Mesenchymal stem cell (in vitro differentiated cells and primary cell): ENCODE measurements at regions not wholly inside any gene's neighbourhood (a gene's known extent, or its start where the extent isn't known, plus 50 kb on each side); places are given as distances from the start of the nearest gene placed in this dataset.

ENCODE experiments used
- DNase-seq: peaks from one replicate; pipeline ENCODE4 v3.0.0-alpha.2; 2013
- H2AFZ ChIP-seq: one replicate; pipeline ENCODE4 v1.6.1; 2013; ENCODE audit warnings: low read depth, mild to moderate bottlenecking, control low read depth, inconsistent platforms, low read length, moderate library complexity
- H2AK5ac ChIP-seq: 2 replicates; pipeline ENCODE4 v1.6.1; 2013; ENCODE audit warnings: low read length, moderate library complexity, mild to moderate bottlenecking, inconsistent platforms; ENCODE audit not compliant: severe bottlenecking
- H2BK120ac ChIP-seq: one replicate; pipeline ENCODE4 v1.6.1; 2013; ENCODE audit warnings: low read depth, mild to moderate bottlenecking, inconsistent platforms, low read length, moderate library complexity
- H2BK12ac ChIP-seq, 2 experiments: one replicate each; pipeline ENCODE4 v1.6.1; 2013; ENCODE audit warnings: inconsistent platforms in 2 of 2, low read length in 2 of 2, mild to moderate bottlenecking in 2 of 2, moderate library complexity in 2 of 2, control low read depth in 1 of 2
- H2BK15ac ChIP-seq: one replicate; pipeline ENCODE4 v1.6.1; 2013; ENCODE audit warnings: mild to moderate bottlenecking, low read depth, inconsistent platforms; ENCODE audit not compliant: poor library complexity, severe bottlenecking
- H2BK5ac ChIP-seq: 2 replicates; pipeline ENCODE4 v1.6.1; 2013; ENCODE audit warnings: low read depth, mild to moderate bottlenecking, low read length, control low read depth, inconsistent platforms; ENCODE audit not compliant: poor library complexity, severe bottlenecking
- H3K14ac ChIP-seq, 2 experiments: one replicate each; pipeline ENCODE4 v1.6.1; 2013; ENCODE audit warnings: inconsistent platforms in 2 of 2, low read length in 2 of 2, control low read depth in 1 of 2, mild to moderate bottlenecking in 1 of 2, moderate library complexity in 1 of 2
- H3K18ac ChIP-seq, 2 experiments: one replicate each; pipeline ENCODE4 v1.6.1; 2013; ENCODE audit warnings: inconsistent platforms in 2 of 2, low read length in 2 of 2, control low read depth in 1 of 2, low read depth in 1 of 2, mild to moderate bottlenecking in 1 of 2
- H3K23ac ChIP-seq, 2 experiments: one replicate each; pipeline ENCODE4 v1.6.1; 2013; ENCODE audit warnings: inconsistent platforms in 2 of 2, low read length in 2 of 2, mild to moderate bottlenecking in 2 of 2, moderate library complexity in 2 of 2, control low read depth in 1 of 2
- H3K27ac ChIP-seq: 2 replicates; pipeline ENCODE4 v1.5.1; 2013; ENCODE audit warnings: mild to moderate bottlenecking, moderate library complexity, low read length, control low read depth, inconsistent platforms; ENCODE audit not compliant: poor library complexity, severe bottlenecking
- H3K27me3 ChIP-seq, 2 experiments: 2 replicates each; pipeline versions ENCODE4 v1.6.1 to v1.7.0; 2013; ENCODE audit warnings: low read length in 2 of 2, mild to moderate bottlenecking in 2 of 2, moderate library complexity in 2 of 2, control low read depth in 1 of 2, inconsistent platforms in 1 of 2; ENCODE audit not compliant: control insufficient read depth in 1 of 2, insufficient read depth in 1 of 2
- H3K36me3 ChIP-seq, 2 experiments: 2 replicates each; pipeline versions ENCODE4 v1.6.1 to v1.7.0; 2013; ENCODE audit warnings: low read length in 2 of 2, control low read depth in 1 of 2, inconsistent platforms in 1 of 2, low read depth in 1 of 2, mild to moderate bottlenecking in 1 of 2; ENCODE audit not compliant: insufficient read depth in 2 of 2, control insufficient read depth in 1 of 2
- H3K4ac ChIP-seq, 2 experiments: one replicate each; pipeline ENCODE4 v1.6.1; 2013; ENCODE audit warnings: inconsistent platforms in 2 of 2, low read length in 2 of 2, mild to moderate bottlenecking in 2 of 2, moderate library complexity in 2 of 2, control low read depth in 1 of 2, low read depth in 1 of 2
- H3K4me1 ChIP-seq: 2 replicates; pipeline ENCODE4 v1.6.1; 2013; ENCODE audit warnings: low read depth, low read length, control low read depth; ENCODE audit not compliant: control insufficient read depth, insufficient read depth
- H3K4me2 ChIP-seq: 2 replicates; pipeline ENCODE4 v1.6.1; 2013; ENCODE audit warnings: low read length, mild to moderate bottlenecking, inconsistent platforms; ENCODE audit not compliant: poor library complexity, severe bottlenecking
- H3K4me3 ChIP-seq, 2 experiments: 2 replicates each; pipeline versions ENCODE4 v1.5.1 to v1.7.0; 2013; ENCODE audit warnings: low read length in 2 of 2, mild to moderate bottlenecking in 2 of 2, control low read depth in 1 of 2, low read depth in 1 of 2; ENCODE audit not compliant: insufficient read depth in 1 of 2
- H3K79me1 ChIP-seq: replicated peaks from 2 replicates; pipeline ENCODE4 v1.6.1; 2013; ENCODE audit warnings: mild to moderate bottlenecking, control low read depth, low read length, inconsistent platforms; ENCODE audit not compliant: poor library complexity, severe bottlenecking
- H3K9ac ChIP-seq: 2 replicates; pipeline ENCODE4 v1.7.0; 2013; ENCODE audit warnings: mild to moderate bottlenecking, low read length, moderate library complexity
- H3K9me3 ChIP-seq: 2 replicates; pipeline ENCODE4 v1.7.0; 2013; ENCODE audit warnings: mild to moderate bottlenecking, low read length; ENCODE audit not compliant: control insufficient read depth
- H4K8ac ChIP-seq: one replicate; pipeline ENCODE4 v1.6.1; 2013; ENCODE audit warnings: inconsistent platforms, mild to moderate bottlenecking, low read length, moderate library complexity
- H4K91ac ChIP-seq: one replicate; pipeline ENCODE4 v1.6.1; 2013; ENCODE audit warnings: mild to moderate bottlenecking, low read length, inconsistent platforms
- WGBS: methylation state at CpG from one replicate; pipeline ENCODE4 v1.1.7; 2013; ENCODE audit warnings: mixed read lengths; 5-methylcytosine and 5-hydroxymethylcytosine counted together

- no peak overlapping the region for H3K4me2 ChIP-seq
- H3K79me1 ChIP-seq = no peaks in the 10 kb centered on the region
- H3K36me3 ChIP-seq = no peaks in the 10 kb centered on the region
- 84% methylated on average over 5 of the region's 8 CpGs for WGBS
- no peak overlapping the region for H3K4me3 ChIP-seq
- peaks cover 5 to 10% of the 10 kb centered on the region in 2 experiments for H3K27me3 ChIP-seq
- no peak overlapping the region for H3K27ac ChIP-seq
- no peaks in the 10 kb centered on the region for H3K4me1 ChIP-seq
- H2AK5ac ChIP-seq = no peak overlapping the region
- no peak overlapping the region for H2AFZ ChIP-seq
- H4K91ac ChIP-seq = no peak overlapping the region
- no peak for DNase-seq
- H2BK15ac ChIP-seq = no peak overlapping the region
- H3K4ac ChIP-seq = no peak overlapping the region
- no peak overlapping the region for H2BK5ac ChIP-seq
- H3K9ac ChIP-seq = no peak overlapping the region
- no peak overlapping the region for H3K18ac ChIP-seq
- no peak overlapping the region for H3K23ac ChIP-seq
- no peak overlapping the region for H2BK120ac ChIP-seq
- no peak overlapping the region for H3K14ac ChIP-seq
- H3K9me3 ChIP-seq = no peaks in the 10 kb centered on the region
- H4K8ac ChIP-seq = no peak overlapping the region
- H2BK12ac ChIP-seq = no peak overlapping the region
Measured at GRCh38 chr22:44557064-44557748, 59.2 kb upstream of the RTL6 start.

GRCh38 chr22:44555597-44555996 lies 57.6 kb upstream of the RTL6 start:
- Histone ChIP-seq H2BK120ac (no peak overlapping the region), H3K4me3 (no peak overlapping the region), H3K36me3 (no peaks in the 10 kb centered on the region), H2AFZ (no peak overlapping the region), H4K8ac (no peak overlapping the region), H3K18ac (no peak overlapping the region), H3K9me3 (no peaks in the 10 kb centered on the region), H3K4me2 (no peak overlapping the region), H2BK12ac (no peak overlapping the region), H4K91ac (no peak overlapping the region), H3K14ac (no peak overlapping the region), H3K79me1 (no peaks in the 10 kb centered on the region), H3K4me1 (peaks cover 4% of the 10 kb centered on the region), H2BK15ac (no peak overlapping the region), H2AK5ac (no peak overlapping the region), H3K23ac (no peak overlapping the region), H2BK5ac (no peak overlapping the region), H3K4ac (no peak overlapping the region), H3K9ac (no peak overlapping the region), H3K27me3 (peaks cover 5 to 10% of the 10 kb centered on the region in 2 experiments), H3K27ac (no peak overlapping the region)
- WGBS = 80% methylated on average over 2 of the region's 2 CpGs
- no peak for DNase-seq

GRCh38 chr22:44555046-44555445 lies 57.0 kb upstream of the RTL6 start:
- no peaks in the 10 kb centered on the region for H3K9me3 ChIP-seq
- WGBS = 79% methylated on average over 5 of the region's 6 CpGs
- no peak for DNase-seq
- H3K27me3 ChIP-seq = peaks cover 5 to 10% of the 10 kb centered on the region in 2 experiments
- H3K18ac ChIP-seq = no peak overlapping the region
- H3K9ac ChIP-seq = no peak overlapping the region
- no peak overlapping the region for H3K4ac ChIP-seq
- H2BK15ac ChIP-seq = no peak overlapping the region
- no peak overlapping the region for H2AK5ac ChIP-seq
- peaks cover 8% of the 10 kb centered on the region for H3K4me1 ChIP-seq
- no peak overlapping the region for H2AFZ ChIP-seq
- no peak overlapping the region for H4K8ac ChIP-seq
- no peak overlapping the region for H4K91ac ChIP-seq
- H3K27ac ChIP-seq = no peak overlapping the region
- no peaks in the 10 kb centered on the region for H3K79me1 ChIP-seq
- no peak overlapping the region for H2BK120ac ChIP-seq
- no peak overlapping the region for H3K23ac ChIP-seq
- no peak overlapping the region for H3K14ac ChIP-seq
- H2BK12ac ChIP-seq = no peak overlapping the region
- no peaks in the 10 kb centered on the region for H3K36me3 ChIP-seq
- no peak overlapping the region for H3K4me2 ChIP-seq
- H3K4me3 ChIP-seq = no peak overlapping the region
- no peak overlapping the region for H2BK5ac ChIP-seq

- Histone ChIP-seq H4K8ac (no peak overlapping the region), H3K4me2 (no peak overlapping the region), H3K79me1 (no peaks in the 10 kb centered on the region), H2BK15ac (no peak overlapping the region), H3K4me1 (peaks cover 8% of the 10 kb centered on the region), H3K18ac (no peak overlapping the region), H2BK5ac (no peak overlapping the region), H3K14ac (no peak overlapping the region), H2AK5ac (no peak overlapping the region), H3K27me3 (peaks cover 5 to 10% of the 10 kb centered on the region in 2 experiments), H4K91ac (no peak overlapping the region), H3K23ac (no peak overlapping the region), H2BK12ac (no peak overlapping the region), H3K36me3 (no peaks in the 10 kb centered on the region), H3K4ac (no peak overlapping the region), H2BK120ac (no peak overlapping the region), H2AFZ (no peak overlapping the region), H3K4me3 (no peak overlapping the region), H3K27ac (no peak overlapping the region), H3K9ac (no peak overlapping the region), H3K9me3 (no peaks in the 10 kb centered on the region)
- WGBS = 86% methylated on average over 7 of the region's 7 CpGs
- DNase-seq = no peak
Measured at GRCh38 chr22:44554411-44554810, 56.4 kb upstream of the RTL6 start.
